Mammary epithelial cell (primary cell): ENCODE measurements at regions not wholly inside any gene's neighbourhood (a gene's known extent, or its start where the extent isn't known, plus 50 kb on each side); places are given as distances from the start of the nearest gene placed in this dataset.

Source experiments
- CTCF ChIP-seq, 2 donors: IDR thresholded peaks in 1 of 2; conservative IDR thresholded peaks in 1 of 2; 2 replicates each; pipeline ENCODE4 v1.5.1; 2011 to 2012; ENCODE audit warnings: inconsistent platforms in 2 of 2, low read length in 2 of 2, mild to moderate bottlenecking in 2 of 2, control low read depth in 1 of 2, low read depth in 1 of 2; ENCODE audit not compliant: insufficient read depth in 1 of 2; ENCODE audit errors: extremely low read depth in 1 of 2
- EZH2 ChIP-seq: IDR thresholded peaks from 2 replicates; pipeline ENCODE4 v1.6.1; 2012; ENCODE audit warnings: low read length, inconsistent platforms, borderline replicate concordance

GRCh38 chr1:30596891-30597290, 126.5 kb downstream of the MATN1 start:
- TF ChIP-seq CTCF (conservative IDR thresholded peaks at IDR 0.05 in 1 of 2, IDR thresholded peaks at IDR 0.05 in 1 of 2; ENCODE audit: extremely low read depth in 1 of 2, insufficient read depth in 1 of 2, low read depth in 1 of 2, low read length in 2 of 2): no peak
- TF ChIP-seq EZH2: no peak
